GM12864 (cell line): ENCODE measurements at regions not wholly inside any gene's neighbourhood (a gene's known extent, or its start where the extent isn't known, plus 50 kb on each side); places are given as distances from the start of the nearest gene placed in this dataset.

ENCODE experiments used
- DNase-seq: peaks from one replicate; pipeline ENCODE4 v3.0.0-alpha.2; 2011; ENCODE audit warnings: low read depth
- H3K4me3 ChIP-seq: 2 replicates; pipeline ENCODE4 v1.5.1; 2011; ENCODE audit warnings: mild to moderate bottlenecking, low read depth, low read length, control low read depth
- CTCF ChIP-seq: IDR thresholded peaks from 2 replicates; pipeline ENCODE4 v1.5.1; 2011; ENCODE audit warnings: low read depth, mild to moderate bottlenecking, moderate library complexity, low read length, control low read depth, inconsistent platforms; ENCODE audit errors: missing control alignments

GRCh38 chr20:51281521-51281920 lies 258.6 kb upstream of the KCNG1 start:
- DNase-seq = no peak
- no peak for TF ChIP-seq CTCF
- no peak overlapping the region for H3K4me3 ChIP-seq

GRCh38 chr20:51280047-51280446 lies 257.1 kb upstream of the KCNG1 start:
- H3K4me3 ChIP-seq = no peak overlapping the region
- no peak for TF ChIP-seq CTCF
- DNase-seq = no peak

DNA sequence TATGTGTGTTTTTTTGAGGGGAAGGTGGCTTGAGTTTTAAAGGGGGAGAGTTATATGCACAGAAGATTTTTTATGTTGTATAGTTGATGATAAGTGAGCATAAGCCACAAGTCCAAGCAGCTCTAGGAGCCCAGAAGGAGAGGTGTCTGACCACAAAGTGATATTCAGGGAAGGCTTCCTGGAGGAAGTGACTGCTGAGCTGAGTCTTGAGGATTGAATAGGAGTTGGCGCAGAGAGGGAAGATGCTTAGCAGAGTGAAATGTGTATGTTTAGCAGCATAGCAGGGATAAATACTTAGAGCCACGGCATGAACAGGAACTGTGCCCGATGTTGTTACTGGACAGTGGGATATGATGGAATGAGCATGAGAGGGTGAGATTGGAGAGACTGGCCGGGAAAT lies 255.1 kb upstream of the KCNG1 start:
- no peak overlapping the region for H3K4me3 ChIP-seq

DNA sequence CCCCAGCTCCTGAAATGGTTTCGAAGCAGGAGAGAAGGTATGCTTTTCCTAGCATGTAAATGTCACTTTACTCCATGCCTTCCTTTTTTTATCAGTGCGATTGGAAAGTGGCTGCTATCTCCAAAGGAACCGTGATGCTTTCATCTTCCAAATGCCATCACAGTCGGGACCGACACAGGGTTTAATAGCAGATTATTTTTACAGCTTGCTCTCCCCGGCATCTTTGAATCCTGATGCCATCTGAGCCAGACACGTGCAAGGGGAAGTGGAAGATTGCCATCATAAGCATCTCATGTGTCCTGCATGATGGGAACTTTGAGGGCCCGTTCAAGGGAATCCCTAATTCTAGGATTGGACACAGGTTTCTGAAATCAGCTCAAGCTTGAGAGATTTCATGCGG lies 253.4 kb upstream of the KCNG1 start:
- no peak overlapping the region for H3K4me3 ChIP-seq
- no peak for TF ChIP-seq CTCF
- DNase-seq = no peak

More for the DNA sequence above, 255.1 kb upstream of the KCNG1 start:
- no peak for DNase-seq
- no peak for TF ChIP-seq CTCF

DNA sequence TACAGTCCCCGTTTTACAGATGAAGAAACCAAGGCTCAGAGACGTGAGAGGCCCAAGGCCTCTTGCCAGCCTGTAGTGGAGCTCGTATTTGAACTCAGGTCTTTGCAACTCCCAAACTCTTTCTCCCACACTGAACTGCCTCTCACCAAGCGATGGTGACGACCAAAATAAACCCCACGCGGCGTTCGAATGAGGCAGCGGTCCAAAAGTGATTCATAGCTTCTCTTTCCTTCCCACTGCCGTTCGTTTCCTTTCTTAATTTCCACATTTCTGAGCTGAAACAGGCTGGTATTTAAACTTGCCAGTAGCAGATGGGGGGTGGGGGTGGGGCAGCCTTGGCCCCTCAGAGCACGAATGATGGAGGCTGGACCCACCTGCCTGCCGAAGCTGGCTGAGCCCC lies 252.9 kb upstream of the KCNG1 start:
- no peak for TF ChIP-seq CTCF
- DNase-seq = no peak
- no peak overlapping the region for H3K4me3 ChIP-seq

DNA sequence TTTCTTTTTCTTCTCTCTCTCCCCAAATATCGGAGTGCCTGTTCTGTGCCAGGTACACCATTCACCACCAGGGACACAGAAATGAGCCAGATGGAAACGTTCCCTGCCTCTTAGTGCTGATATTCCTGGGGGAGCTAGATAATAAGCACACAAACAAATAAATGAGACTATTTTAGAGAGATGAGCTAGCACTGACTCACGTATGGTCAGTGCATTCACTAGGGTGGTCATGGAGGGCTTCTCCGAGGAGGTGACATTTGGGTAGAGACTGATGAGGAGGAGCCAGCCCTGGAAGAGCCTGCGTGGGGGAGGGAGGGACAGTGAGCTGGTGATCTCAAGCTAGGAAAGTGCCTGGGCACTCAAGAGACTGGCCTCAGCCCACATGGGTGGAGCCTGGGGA lies 252.3 kb upstream of the KCNG1 start:
- no peak for TF ChIP-seq CTCF
- no peak overlapping the region for H3K4me3 ChIP-seq
- DNase-seq = no peak

GRCh38 chr20:51272401-51272800 lies 249.5 kb upstream of the KCNG1 start:
- no peak for TF ChIP-seq CTCF
- DNase-seq = no peak
- H3K4me3 ChIP-seq = no peak overlapping the region
